HEK293T (cell line): ENCODE measurements at regions not wholly inside any gene's neighbourhood (a gene's known extent, or its start where the extent isn't known, plus 50 kb on each side); places are given as distances from the start of the nearest gene placed in this dataset.

Source experiments
- CTCF ChIA-PET: fragments of 350-600 bp; formaldehyde crosslinking; extraction: SDS; loops from one replicate; lab custom pipeline; 2021; ENCODE audit warnings: antibody characterized with exemption, inconsistent platforms; lab: Yijun Ruan, JAX
- POLR2A ChIA-PET: fragments of 350-600 bp; formaldehyde crosslinking; extraction: SDS; loops from one replicate; lab custom pipeline; 2020; ENCODE audit warnings: antibody characterized with exemption, inconsistent platforms; lab: Yijun Ruan, JAX
- DNase-seq: peaks from one replicate; pipeline ENCODE4 v3.0.0; 2012; ENCODE audit warnings: mixed read lengths; ENCODE audit errors: extremely low spot score
- ARNT ChIP-seq: fragments of 450-650 bp; IDR thresholded peaks from 2 replicates; pipeline ENCODE4 v1.6.1; 2017; ENCODE audit warnings: mild to moderate bottlenecking
- BHLHE40 ChIP-seq: fragments of 450-650 bp; IDR thresholded peaks from 2 replicates; pipeline ENCODE4 v1.6.1; 2016; ENCODE audit warnings: mild to moderate bottlenecking, moderate library complexity, borderline replicate concordance
- CTBP1 ChIP-seq: fragments of 450-650 bp; IDR thresholded peaks from 2 replicates; pipeline ENCODE4 v1.6.1; 2016; ENCODE audit warnings: borderline replicate concordance
- ELF4 ChIP-seq: fragments of 450-650 bp; IDR thresholded peaks from 2 replicates; pipeline ENCODE4 v1.6.1; 2017; ENCODE audit warnings: antibody characterized with exemption
- FOXA1 ChIP-seq: fragments of 450-650 bp; IDR thresholded peaks from 2 replicates; pipeline ENCODE4 v1.6.1; 2016; ENCODE audit warnings: mild to moderate bottlenecking
- FOXK2 ChIP-seq: fragments of 450-650 bp; IDR thresholded peaks from 2 replicates; pipeline ENCODE4 v1.6.1; 2016; ENCODE audit warnings: mild to moderate bottlenecking
- FOXM1 ChIP-seq: fragments of 450-650 bp; IDR thresholded peaks from 2 replicates; pipeline ENCODE4 v1.6.1; 2017; ENCODE audit warnings: mild to moderate bottlenecking, borderline replicate concordance
- HDGF ChIP-seq: fragments of 450-650 bp; IDR thresholded peaks from 2 replicates; pipeline ENCODE4 v1.6.1; 2017; ENCODE audit warnings: antibody characterized with exemption, borderline replicate concordance
- L3MBTL2 ChIP-seq: fragments of 450-650 bp; conservative IDR thresholded peaks from 2 replicates; pipeline ENCODE4 v1.6.1; 2016; ENCODE audit warnings: mild to moderate bottlenecking
- LEF1 ChIP-seq: fragments of 450-650 bp; IDR thresholded peaks from 2 replicates; pipeline ENCODE4 v1.6.1; 2017; ENCODE audit warnings: mild to moderate bottlenecking, borderline replicate concordance
- NFRKB ChIP-seq: fragments of 450-650 bp; IDR thresholded peaks from 2 replicates; pipeline ENCODE4 v1.6.1; 2016; ENCODE audit warnings: mild to moderate bottlenecking, moderate library complexity
- SP1 ChIP-seq: fragments of 450-650 bp; IDR thresholded peaks from 2 replicates; pipeline ENCODE4 v1.6.1; 2017
- SUZ12 ChIP-seq: fragments of 450-650 bp; IDR thresholded peaks from 2 replicates; pipeline ENCODE4 v1.6.1; 2016; ENCODE audit warnings: mild to moderate bottlenecking
- TARDBP ChIP-seq: fragments of 450-650 bp; IDR thresholded peaks from 2 replicates; pipeline ENCODE4 v1.6.1; 2016
- ZNF384 ChIP-seq: fragments of 450-650 bp; IDR thresholded peaks from 2 replicates; pipeline ENCODE4 v1.6.1; 2016
- TF ChIP-seq, protein P1 (sequence below): fragments of 450-650 bp; IDR thresholded peaks from 2 replicates; pipeline ENCODE4 v1.6.1; 2016

DNA sequence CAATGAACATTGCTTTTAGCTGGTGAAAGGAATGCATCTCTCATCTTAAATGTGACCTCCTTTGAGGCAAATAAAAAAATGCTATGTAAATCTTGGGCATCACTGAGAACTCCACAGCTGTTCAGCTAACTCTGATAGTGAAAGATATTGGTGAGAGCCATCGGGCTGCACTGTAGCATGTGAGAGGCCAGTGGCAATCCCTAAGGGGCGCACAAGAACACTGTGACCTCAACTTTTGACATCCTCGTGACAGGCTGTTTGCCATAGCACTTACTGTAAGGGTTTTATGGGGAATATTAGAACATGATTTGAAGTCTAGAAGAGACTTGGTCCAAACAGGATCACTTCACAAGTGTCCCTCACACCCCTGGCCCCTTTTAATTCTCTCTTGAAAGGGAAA is 697.9 kb downstream of the MCTP2 start:
- TF ChIP-seq NFRKB = no peak
- no peak for TF ChIP-seq FOXM1
- TF ChIP-seq FOXK2 = no peak
- no peak for TF ChIP-seq HDGF
- ChIA-PET CTCF (no interaction called here), POLR2A (no interaction called here)
- DNase-seq = no peak

DNA sequence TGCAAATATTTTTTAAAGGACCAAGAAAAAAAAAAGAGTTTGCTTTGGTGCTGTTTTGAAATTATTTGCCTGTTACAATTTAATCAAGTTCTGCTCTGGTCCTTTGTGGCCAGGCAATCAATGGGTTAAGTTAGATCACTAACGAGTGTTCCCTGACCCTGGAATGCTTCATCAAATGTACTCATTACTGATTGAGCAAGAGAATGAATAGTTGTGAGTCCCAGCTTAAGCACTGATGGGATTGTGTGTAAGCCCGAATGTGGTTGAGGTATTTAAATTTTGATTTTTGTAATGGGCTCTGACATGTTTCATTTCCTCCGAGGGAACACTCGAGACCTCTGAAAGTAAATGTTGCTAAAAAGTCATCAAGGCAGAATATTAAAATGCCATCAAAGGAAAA is 699.1 kb downstream of the MCTP2 start:
- no peak for DNase-seq
- POLR2A ChIA-PET = no interaction called here
- CTCF ChIA-PET = no interaction called here
- TF ChIP-seq TARDBP = no peak
- no peak for TF ChIP-seq ELF4
- no peak for TF ChIP-seq HDGF
- TF ChIP-seq FOXM1 = no peak
- TF ChIP-seq ARNT = no peak
- no peak for TF ChIP-seq SP1
- TF ChIP-seq SUZ12 = no peak

DNA sequence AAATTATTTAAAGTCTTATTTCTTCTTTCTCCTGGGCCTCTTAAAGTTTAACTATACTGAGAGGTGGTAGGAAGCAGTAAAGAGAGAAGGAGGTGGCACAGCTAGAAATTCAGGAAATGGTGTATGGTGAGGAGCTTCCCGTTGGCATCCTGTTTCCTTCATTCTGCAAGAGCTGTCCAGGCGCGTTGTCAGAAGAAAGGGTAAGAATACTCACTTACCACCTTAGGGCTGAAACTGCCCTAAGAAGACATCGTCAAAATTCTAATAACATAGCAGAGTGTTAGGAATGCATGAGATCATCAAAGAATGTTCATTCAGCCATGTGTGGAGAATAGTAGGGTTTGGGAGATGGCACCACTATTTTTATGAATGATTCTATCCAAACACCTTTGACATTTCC is 699.6 kb downstream of the MCTP2 start:
- no peak for TF ChIP-seq FOXM1
- no peak for TF ChIP-seq NFRKB
- no peak for TF ChIP-seq CTBP1
- no peak for TF ChIP-seq LEF1
- TF ChIP-seq HDGF = no peak
- TF ChIP-seq SUZ12 = no peak
- no peak for TF ChIP-seq ZNF384
- TF ChIP-seq ARNT = no peak
- no peak for TF ChIP-seq FOXA1
- no peak for TF ChIP-seq TARDBP
- TF ChIP-seq BHLHE40 = no peak
- TF ChIP-seq FOXK2 = no peak
- no peak for DNase-seq
- ChIA-PET POLR2A (no interaction called here), CTCF (no interaction called here)

DNA sequence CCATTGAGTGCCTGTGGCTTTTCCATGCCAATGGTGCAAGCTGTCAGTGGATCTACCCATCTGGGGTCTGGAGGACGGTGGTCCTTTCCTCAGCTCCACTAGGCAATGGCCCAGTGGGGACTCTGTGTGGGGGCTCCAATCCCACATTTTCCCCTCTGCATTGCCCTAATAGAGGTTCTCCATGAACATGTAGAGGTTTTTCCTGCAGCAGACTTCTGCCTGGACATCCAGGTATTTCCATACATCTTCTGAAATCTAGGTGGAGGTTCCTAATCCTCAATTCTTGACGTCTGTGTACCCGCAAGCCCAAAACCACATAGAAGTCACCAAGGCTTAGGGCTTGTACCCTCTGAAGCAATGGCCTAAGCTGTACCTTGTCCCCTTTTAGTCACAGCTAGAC is 703.1 kb downstream of the MCTP2 start:
- ChIA-PET POLR2A (no interaction called here), CTCF (no interaction called here)
- no peak for DNase-seq
- TF ChIP-seq, protein P1, sequence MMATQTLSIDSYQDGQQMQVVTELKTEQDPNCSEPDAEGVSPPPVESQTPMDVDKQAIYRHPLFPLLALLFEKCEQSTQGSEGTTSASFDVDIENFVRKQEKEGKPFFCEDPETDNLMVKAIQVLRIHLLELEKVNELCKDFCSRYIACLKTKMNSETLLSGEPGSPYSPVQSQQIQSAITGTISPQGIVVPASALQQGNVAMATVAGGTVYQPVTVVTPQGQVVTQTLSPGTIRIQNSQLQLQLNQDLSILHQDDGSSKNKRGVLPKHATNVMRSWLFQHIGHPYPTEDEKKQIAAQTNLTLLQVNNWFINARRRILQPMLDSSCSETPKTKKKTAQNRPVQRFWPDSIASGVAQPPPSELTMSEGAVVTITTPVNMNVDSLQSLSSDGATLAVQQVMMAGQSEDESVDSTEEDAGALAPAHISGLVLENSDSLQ = no peak
- no peak for TF ChIP-seq FOXK2
- no peak for TF ChIP-seq BHLHE40
- no peak for TF ChIP-seq ZNF384
- TF ChIP-seq LEF1 = no peak
- TF ChIP-seq ARNT = no peak

DNA sequence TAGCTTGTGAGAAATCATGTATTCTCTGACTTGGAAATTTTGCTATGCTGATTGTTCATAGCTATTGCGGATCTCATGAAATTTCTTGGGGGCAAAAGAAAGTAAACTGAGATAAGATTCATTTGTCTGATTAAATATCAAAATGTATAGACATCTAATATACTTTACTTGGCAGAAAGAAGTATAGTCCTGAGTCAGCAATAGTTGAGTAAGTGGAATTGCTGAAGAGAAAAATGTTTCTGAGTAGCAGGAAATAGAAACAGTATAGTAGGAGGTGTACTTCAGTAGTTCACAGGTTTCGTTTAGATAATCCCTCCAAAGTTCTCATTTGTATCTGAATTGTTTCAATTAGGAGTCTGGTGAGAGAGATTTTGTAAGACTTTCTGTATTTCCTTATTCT is 705.9 kb downstream of the MCTP2 start:
- ChIA-PET CTCF (no interaction called here), POLR2A (no interaction called here)
- TF ChIP-seq, protein P1 = no peak
- TF ChIP-seq ZNF384 = no peak
- no peak for DNase-seq

DNA sequence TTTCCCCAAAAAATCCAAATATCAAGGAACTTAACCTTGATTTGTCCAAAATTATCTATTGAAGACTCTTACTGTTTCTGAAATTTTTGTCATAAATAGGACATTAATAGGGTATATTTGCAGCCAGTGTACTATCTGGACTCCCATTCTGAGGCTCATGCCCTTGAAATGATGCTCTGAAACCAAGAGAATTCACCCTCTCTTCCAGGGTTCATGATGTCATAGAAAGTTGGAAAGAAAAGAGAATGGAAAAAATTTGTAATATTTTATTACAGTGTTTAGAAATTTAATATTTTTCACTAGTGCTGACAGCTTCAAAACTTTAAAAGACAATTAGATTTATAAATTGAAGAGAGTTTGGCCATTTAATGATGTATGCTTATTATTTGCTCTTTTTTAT is 712.5 kb downstream of the MCTP2 start:
- no peak for TF ChIP-seq ARNT
- no peak for TF ChIP-seq ZNF384
- TF ChIP-seq LEF1 = no peak
- no peak for TF ChIP-seq TARDBP
- TF ChIP-seq FOXA1 = no peak
- no peak for TF ChIP-seq CTBP1
- TF ChIP-seq FOXM1 = no peak
- TF ChIP-seq HDGF = no peak
- no peak for TF ChIP-seq SUZ12
- DNase-seq = no peak
- ChIA-PET POLR2A (no interaction called here), CTCF (no interaction called here)

DNA sequence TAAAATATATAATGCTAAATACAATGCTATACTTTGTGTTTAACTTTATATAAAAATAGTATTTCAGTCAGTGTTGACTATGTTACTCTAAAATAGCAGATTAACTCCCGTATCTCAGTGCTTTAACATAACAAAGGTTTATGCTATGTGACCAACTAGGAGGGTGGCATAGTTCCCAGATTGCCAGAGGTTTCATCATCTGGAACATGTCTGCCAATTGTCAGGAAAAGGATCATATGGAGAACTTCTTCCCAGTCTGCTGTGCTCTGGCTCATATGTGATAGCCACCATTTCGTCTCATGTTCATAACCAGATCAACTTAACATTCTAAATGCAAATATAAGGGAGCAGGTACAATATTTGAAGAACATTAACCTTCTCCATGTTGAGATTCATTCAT is 720.2 kb downstream of the MCTP2 start:
- CTCF ChIA-PET = no interaction called here
- no peak for TF ChIP-seq L3MBTL2
- TF ChIP-seq NFRKB = no peak
- no peak for TF ChIP-seq LEF1
- TF ChIP-seq CTBP1 = no peak
- TF ChIP-seq FOXM1 = no peak
- TF ChIP-seq SP1 = no peak
- TF ChIP-seq ARNT = no peak
- TF ChIP-seq, protein P1 = no peak
- no peak for TF ChIP-seq ELF4
- TF ChIP-seq FOXK2 = no peak
- TF ChIP-seq ZNF384 = no peak
- no peak for TF ChIP-seq HDGF
- no peak for TF ChIP-seq BHLHE40
- TF ChIP-seq FOXA1 = no peak
- no peak for TF ChIP-seq SUZ12
- TF ChIP-seq TARDBP = no peak
- POLR2A ChIA-PET = no interaction called here
- DNase-seq = no peak

DNA sequence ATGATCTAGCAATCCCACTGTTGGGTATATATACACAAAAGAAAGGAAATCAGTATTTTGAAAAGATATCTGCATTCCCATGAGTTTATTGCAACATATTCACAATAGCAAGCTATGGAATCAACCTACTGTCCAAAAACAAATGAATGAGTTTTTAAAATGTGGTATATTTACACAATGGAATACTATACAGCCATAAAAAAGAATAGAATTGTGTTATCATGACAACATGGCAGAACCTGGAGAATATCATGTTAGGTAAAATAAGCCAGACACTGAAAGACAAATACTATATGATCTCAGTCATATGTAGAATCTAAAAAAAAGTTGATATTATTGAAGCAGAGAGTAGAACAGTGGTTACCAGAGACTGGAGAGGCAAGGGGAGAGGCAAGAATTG is 732.6 kb downstream of the MCTP2 start:
- ChIA-PET POLR2A (no interaction called here), CTCF (no interaction called here)
- no peak for DNase-seq
- TF ChIP-seq SP1 = no peak
- TF ChIP-seq, protein P1 = no peak
- no peak for TF ChIP-seq ELF4
- no peak for TF ChIP-seq CTBP1
- no peak for TF ChIP-seq L3MBTL2
- TF ChIP-seq ARNT = no peak
- no peak for TF ChIP-seq ZNF384
- no peak for TF ChIP-seq NFRKB
